ENCODE measurements at regions not wholly inside any gene's neighbourhood (a gene's known extent, or its start where the extent isn't known, plus 50 kb on each side); places are given as distances from the start of the nearest gene placed in this dataset.
"Not testable (repeated sequence)": the region's sequence is repeated elsewhere in the genome, so short reads cannot be mapped to it uniquely, and the experiment has no call there.

- DNase-seq (ENCODE audit: low spot score), result no peak
These were observed 125.1 kb upstream of the FAM204A start for GRCh38 chr10:118467200-118467599.

GRCh38 chr10:118465300-118465874 lies 123.3 kb upstream of the FAM204A start:
- no peak for DNase-seq (ENCODE audit: low spot score)

GRCh38 chr10:118463740-118464139 lies 121.6 kb upstream of the FAM204A start:
- no peak for DNase-seq (ENCODE audit: low spot score)

- no peak for DNase-seq (ENCODE audit: low spot score)
These were observed 120.3 kb upstream of the FAM204A start for GRCh38 chr10:118462401-118462800.

- DNase-seq (ENCODE audit: low spot score), result peak; percentile 45
These were observed 117.6 kb upstream of the FAM204A start for GRCh38 chr10:118459642-118460193.

GRCh38 chr10:118458957-118459641 lies 117.0 kb upstream of the FAM204A start:
- no peak for DNase-seq (ENCODE audit: low spot score)

- DNase-seq (ENCODE audit: low spot score), result no peak
These were observed 115.8 kb upstream of the FAM204A start for GRCh38 chr10:118457824-118458428.

- no peak for DNase-seq (ENCODE audit: low spot score)
These were observed 113.1 kb upstream of the FAM204A start for GRCh38 chr10:118455181-118455695.

GRCh38 chr10:118454211-118454610 lies 112.1 kb upstream of the FAM204A start:
- DNase-seq (ENCODE audit: low spot score), result no peak

GRCh38 chr10:118452098-118452497 lies 110.0 kb upstream of the FAM204A start:
- DNase-seq (ENCODE audit: low spot score), result no peak

GRCh38 chr10:118449521-118449920 lies 107.4 kb upstream of the FAM204A start:
- no peak for DNase-seq (ENCODE audit: low spot score)

- no peak for DNase-seq (ENCODE audit: low spot score)
These were observed 106.6 kb upstream of the FAM204A start for GRCh38 chr10:118448744-118449143.

- no peak for DNase-seq (ENCODE audit: low spot score)
These were observed 105.5 kb upstream of the FAM204A start for GRCh38 chr10:118447478-118448270.

- DNase-seq (ENCODE audit: low spot score), result no peak
These were observed 103.4 kb upstream of the FAM204A start for GRCh38 chr10:118445535-118445934.

GRCh38 chr10:118444069-118444468 lies 101.9 kb upstream of the FAM204A start:
- DNase-seq (ENCODE audit: low spot score), result no peak

GRCh38 chr10:118442032-118442431 lies 99.9 kb upstream of the FAM204A start:
- DNase-seq (ENCODE audit: low spot score), result no peak

GRCh38 chr10:118439824-118440223 lies 97.7 kb upstream of the FAM204A start:
- DNase-seq (ENCODE audit: low spot score), result no peak

GRCh38 chr10:118436742-118437141 lies 94.6 kb upstream of the FAM204A start:
- DNase-seq (ENCODE audit: low spot score), result no peak

GRCh38 chr10:118430190-118430589 lies 88.1 kb upstream of the FAM204A start:
- DNase-seq (ENCODE audit: low spot score), result no peak

- peak; percentile 8 for DNase-seq (ENCODE audit: low spot score)
These were observed 81.8 kb upstream of the FAM204A start for GRCh38 chr10:118423800-118424442.

- no peak for DNase-seq (ENCODE audit: low spot score)
These were observed 80.1 kb upstream of the FAM204A start for GRCh38 chr10:118422241-118422640.

- DNase-seq (ENCODE audit: low spot score), result not testable (repeated sequence)
These were observed 77.9 kb upstream of the FAM204A start for GRCh38 chr10:118420049-118420448.
